NCI-H1105 (cell line): ENCODE measurements at regions not wholly inside any gene's neighbourhood (a gene's known extent, or its start where the extent isn't known, plus 50 kb on each side); places are given as distances from the start of the nearest gene placed in this dataset.

Source experiments
- DNase-seq: peaks from one replicate; lab custom pipeline; 2025; lab: John Stamatoyannopoulos, UW

GRCh38 chr13:111539252-111539651 lies 218.8 kb downstream of the TEX29 start:
- no peak for DNase-seq

GRCh38 chr13:111539791-111540446 lies 219.5 kb downstream of the TEX29 start:
- no peak for DNase-seq

GRCh38 chr13:111540486-111540885 lies 220.0 kb downstream of the TEX29 start:
- no peak for DNase-seq

- no peak for DNase-seq
Measured at GRCh38 chr13:111541345-111541744, 220.9 kb downstream of the TEX29 start.

- DNase-seq = no peak
Measured at GRCh38 chr13:111541752-111542529, 221.5 kb downstream of the TEX29 start.

GRCh38 chr13:111542530-111543341 lies 222.3 kb downstream of the TEX29 start:
- no peak for DNase-seq

GRCh38 chr13:111546921-111547675 lies 226.7 kb downstream of the TEX29 start:
- DNase-seq = no peak

- no peak for DNase-seq
Measured at GRCh38 chr13:111547726-111548273, 227.4 kb downstream of the TEX29 start.

GRCh38 chr13:111548301-111548700 lies 227.9 kb downstream of the TEX29 start:
- DNase-seq = no peak

GRCh38 chr13:111548805-111549204 lies 228.4 kb downstream of the TEX29 start:
- DNase-seq = no peak

GRCh38 chr13:111549464-111549863 lies 229.0 kb downstream of the TEX29 start:
- no peak for DNase-seq

GRCh38 chr13:111550062-111550461 lies 229.6 kb downstream of the TEX29 start:
- no peak for DNase-seq

GRCh38 chr13:111551204-111551820 lies 230.9 kb downstream of the TEX29 start:
- DNase-seq = no peak

- DNase-seq = no peak
Measured at GRCh38 chr13:111552891-111553655, 232.6 kb downstream of the TEX29 start.

- no peak for DNase-seq
Measured at GRCh38 chr13:111554539-111555267, 234.3 kb downstream of the TEX29 start.

- DNase-seq = no peak
Measured at GRCh38 chr13:111555268-111555808, 234.9 kb downstream of the TEX29 start.

GRCh38 chr13:111555903-111556302 lies 235.5 kb downstream of the TEX29 start:
- DNase-seq = no peak

- no peak for DNase-seq
Measured at GRCh38 chr13:111556496-111556895, 236.1 kb downstream of the TEX29 start.

GRCh38 chr13:111557921-111558699 lies 237.7 kb downstream of the TEX29 start:
- DNase-seq = no peak
